ENCODE measurements at regions not wholly inside any gene's neighbourhood (a gene's known extent, or its start where the extent isn't known, plus 50 kb on each side); places are given as distances from the start of the nearest gene placed in this dataset.
"Not testable (repeated sequence)": the region's sequence is repeated elsewhere in the genome, so short reads cannot be mapped to it uniquely, and the experiment has no call there.

GRCh38 chr2:234805836-234806235 lies 146.0 kb upstream of the SH3BP4 start:
- in situ Hi-C loops (cut with MboI; ENCODE audit: low sequenced_read_pairs), result no loop called here

- in situ Hi-C loops (cut with MboI; ENCODE audit: low sequenced_read_pairs), result no loop called here
Observed at GRCh38 chr2:234804704-234805103, 147.1 kb upstream of the SH3BP4 start.

DNA sequence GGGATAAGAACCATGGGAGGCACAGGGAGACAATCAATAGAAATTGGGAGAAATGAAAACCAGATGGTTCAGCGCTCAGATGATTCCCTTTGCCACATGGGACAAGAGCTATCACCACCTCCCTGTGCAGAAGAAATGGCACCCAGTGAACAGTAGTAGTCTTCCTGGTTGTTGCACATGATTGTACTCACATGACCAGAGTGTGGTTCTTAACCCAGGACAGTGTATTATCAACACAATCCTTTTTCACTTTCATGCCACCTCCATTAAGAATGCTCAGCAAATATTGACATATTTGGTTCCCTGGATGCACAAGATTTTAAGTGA lies 149.0 kb upstream of the SH3BP4 start:
- in situ Hi-C loops (cut with MboI; ENCODE audit: low sequenced_read_pairs), result no loop called here

GRCh38 chr2:234802071-234802844 lies 149.6 kb upstream of the SH3BP4 start:
- in situ Hi-C loops (cut with MboI; ENCODE audit: low sequenced_read_pairs), result no loop called here

DNA sequence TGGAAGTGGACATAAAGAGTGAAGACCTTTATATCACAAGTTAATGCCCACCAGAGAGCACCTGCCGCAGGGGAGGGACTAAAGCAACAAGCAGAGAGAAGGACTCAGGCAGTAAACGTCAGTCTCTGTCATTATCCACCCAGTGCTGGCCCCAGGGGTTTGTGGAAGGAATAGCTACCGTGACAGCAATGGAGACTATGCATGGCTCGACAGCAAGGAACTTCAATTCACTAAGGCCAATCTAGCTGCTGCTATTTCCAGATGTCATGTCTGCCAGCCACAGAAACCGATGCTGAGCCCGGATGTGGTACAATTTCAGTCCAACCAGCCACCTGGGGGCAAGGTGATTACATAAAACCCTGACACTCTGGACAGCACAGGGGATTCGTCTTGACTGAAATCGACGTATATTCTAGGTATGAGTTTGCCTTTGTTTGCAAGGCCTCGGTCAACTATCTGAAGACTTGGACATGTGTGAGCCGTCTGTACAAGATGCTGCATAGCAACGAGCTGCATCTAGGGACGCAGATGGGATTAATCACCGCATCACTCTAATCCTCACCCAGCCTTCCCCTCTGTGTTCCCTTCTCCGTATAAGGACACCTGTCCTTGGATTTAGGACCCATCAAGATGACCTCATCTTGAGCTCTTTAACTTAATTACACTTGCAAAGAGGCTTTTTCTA lies 154.1 kb upstream of the SH3BP4 start:
- in situ Hi-C loops (cut with MboI; ENCODE audit: low sequenced_read_pairs), result no loop called here

GRCh38 chr2:234796045-234796591 lies 155.7 kb upstream of the SH3BP4 start:
- in situ Hi-C loops (cut with MboI; ENCODE audit: low sequenced_read_pairs), result no loop called here

GRCh38 chr2:234795272-234795920 lies 156.4 kb upstream of the SH3BP4 start:
- in situ Hi-C loops (cut with MboI; ENCODE audit: low sequenced_read_pairs), result no loop called here

DNA sequence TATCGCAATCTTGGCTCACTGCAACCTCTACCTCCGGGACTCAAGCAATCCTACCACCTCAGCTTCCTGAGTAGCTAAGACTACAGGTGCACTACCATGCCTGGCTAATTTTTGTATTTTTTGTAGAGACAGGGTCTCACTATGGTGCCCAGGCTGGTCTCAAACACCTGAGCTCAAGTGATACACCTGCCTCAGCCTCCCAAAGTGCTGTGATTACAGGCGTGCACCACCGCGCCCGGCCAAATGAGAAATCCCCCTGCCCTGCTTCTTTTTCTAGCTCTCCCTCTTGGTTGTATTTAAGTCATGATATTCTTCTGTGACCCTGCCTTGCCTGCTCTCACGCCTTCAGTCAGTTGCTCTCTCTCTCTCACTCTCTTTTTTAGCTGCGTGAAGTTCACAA lies 157.0 kb upstream of the SH3BP4 start:
- in situ Hi-C loops (cut with MboI; ENCODE audit: low sequenced_read_pairs), result no loop called here

- in situ Hi-C loops (cut with MboI; ENCODE audit: low sequenced_read_pairs), result no loop called here
Observed at GRCh38 chr2:234793212-234793785, 158.5 kb upstream of the SH3BP4 start.

DNA sequence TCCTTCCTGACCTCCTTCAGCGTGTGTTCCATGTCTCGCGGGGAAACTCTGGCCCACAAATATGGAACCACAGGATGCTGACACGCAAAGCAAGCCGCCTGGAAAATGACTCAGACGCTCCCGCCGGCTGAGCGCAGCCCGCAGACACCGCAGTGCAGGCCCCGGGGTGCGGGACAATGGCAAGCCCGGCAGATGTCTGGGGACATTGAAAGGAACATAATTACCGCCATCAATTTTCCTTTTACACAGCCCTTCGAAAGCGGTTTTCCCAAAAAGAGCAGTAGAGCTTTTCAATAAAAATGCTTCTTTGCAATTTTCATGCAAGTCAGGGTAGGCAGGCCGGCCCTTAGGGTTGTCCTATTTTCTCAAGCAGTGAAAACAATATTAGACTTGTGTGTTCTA lies 159.2 kb upstream of the SH3BP4 start:
- in situ Hi-C loops (cut with MboI; ENCODE audit: low sequenced_read_pairs), result no loop called here

- in situ Hi-C loops (cut with MboI; ENCODE audit: low sequenced_read_pairs), result not testable (repeated sequence)
Observed at GRCh38 chr2:234792096-234792495, 159.7 kb upstream of the SH3BP4 start.

DNA sequence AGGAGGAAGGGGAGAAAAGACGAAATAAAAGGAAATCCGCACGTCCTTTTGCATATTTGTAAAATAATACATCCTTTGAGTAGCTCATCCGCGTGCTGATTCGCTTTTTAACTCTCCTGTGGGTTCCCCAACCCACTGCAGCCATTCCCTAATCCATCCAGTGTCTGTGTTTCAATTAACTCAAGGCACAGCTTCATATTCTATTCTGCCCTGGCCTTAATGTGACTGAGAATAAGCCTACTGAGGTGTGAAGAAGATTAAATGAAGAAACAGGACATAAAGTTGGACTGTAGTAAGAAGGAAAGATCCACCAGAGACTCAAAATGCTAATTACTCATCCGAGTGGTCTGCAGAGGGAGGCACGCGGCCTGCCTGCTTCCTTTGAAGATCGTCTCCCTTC lies 161.4 kb upstream of the SH3BP4 start:
- in situ Hi-C loops (cut with MboI; ENCODE audit: low sequenced_read_pairs), result no loop called here

GRCh38 chr2:234789556-234790325 lies 162.1 kb upstream of the SH3BP4 start:
- in situ Hi-C loops (cut with MboI; ENCODE audit: low sequenced_read_pairs), result no loop called here

- in situ Hi-C loops (cut with MboI; ENCODE audit: low sequenced_read_pairs), result no loop called here
Observed at GRCh38 chr2:234788841-234789240, 163.0 kb upstream of the SH3BP4 start.

GRCh38 chr2:234788381-234788780 lies 163.4 kb upstream of the SH3BP4 start:
- in situ Hi-C loops (cut with MboI; ENCODE audit: low sequenced_read_pairs), result no loop called here

DNA sequence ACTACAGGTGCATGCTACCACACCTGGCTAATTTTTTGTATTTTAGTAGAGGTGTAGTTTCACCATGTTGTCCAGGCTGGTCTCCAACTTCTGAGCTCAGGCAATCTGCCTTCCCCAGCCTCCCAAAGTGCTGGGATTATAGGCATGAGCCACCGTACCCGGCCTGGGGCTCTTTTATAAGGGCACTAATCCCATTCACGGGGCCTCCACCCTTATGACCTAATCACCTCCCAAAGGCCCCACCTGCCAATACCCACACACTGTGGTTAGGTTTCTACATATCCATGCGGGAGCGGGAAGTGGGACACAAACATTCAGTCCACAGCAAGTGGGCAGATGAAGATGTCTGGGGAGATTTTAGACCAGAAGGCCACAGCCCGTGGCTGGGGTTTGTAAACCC lies 164.7 kb upstream of the SH3BP4 start:
- in situ Hi-C loops (cut with MboI; ENCODE audit: low sequenced_read_pairs), result no loop called here

DNA sequence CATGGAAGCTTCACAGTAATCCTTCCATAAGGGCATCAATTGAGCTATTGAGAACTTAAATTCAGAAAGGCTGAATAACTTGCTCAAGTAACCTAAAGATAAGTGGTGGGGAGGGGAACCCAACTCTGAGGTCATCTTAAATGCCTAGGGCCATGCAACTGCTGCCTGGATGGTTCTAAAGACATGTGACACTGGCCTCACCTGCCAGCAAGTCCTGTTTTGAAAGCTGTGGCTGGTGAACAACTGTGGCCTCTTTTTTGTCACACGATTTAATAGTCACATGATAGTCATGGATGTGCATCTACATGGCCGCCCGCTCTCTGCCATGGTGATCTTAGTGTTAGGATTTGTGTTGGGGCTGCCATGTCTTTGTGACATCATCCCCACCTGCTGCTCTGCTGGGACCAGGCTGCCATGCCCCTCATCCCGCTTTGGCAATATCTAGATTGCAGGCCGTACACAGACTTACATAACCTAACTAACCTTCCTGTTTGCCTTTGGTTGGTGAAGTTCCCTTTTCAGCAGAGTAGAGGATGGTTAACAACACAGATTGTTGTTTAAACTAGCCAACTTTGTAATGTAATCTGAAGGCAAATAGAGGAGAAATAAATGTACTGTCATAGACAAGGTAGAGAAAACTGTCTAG lies 177.9 kb upstream of the SH3BP4 start:
- in situ Hi-C loops (cut with MboI; ENCODE audit: low sequenced_read_pairs), result no loop called here

DNA sequence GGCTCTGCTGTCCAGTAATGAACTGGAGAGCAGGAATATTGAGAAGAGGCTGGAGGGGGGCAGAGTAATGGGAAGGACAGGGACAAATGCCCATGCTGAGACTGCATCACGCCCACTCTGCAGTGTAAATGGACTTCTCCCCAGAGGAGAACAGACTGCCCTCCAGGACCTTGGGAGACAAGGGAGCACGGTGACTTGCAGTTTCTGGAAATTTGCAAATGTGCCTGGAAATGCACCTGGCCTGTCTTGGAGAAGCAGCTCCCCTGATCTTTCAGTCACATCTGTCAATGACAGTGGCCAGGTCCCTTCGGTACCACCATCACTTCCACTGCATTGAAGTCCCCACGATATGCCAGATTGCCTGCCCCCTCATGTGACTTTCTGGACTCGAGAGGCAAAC lies 178.7 kb upstream of the SH3BP4 start:
- in situ Hi-C loops (cut with MboI; ENCODE audit: low sequenced_read_pairs), result no loop called here

DNA sequence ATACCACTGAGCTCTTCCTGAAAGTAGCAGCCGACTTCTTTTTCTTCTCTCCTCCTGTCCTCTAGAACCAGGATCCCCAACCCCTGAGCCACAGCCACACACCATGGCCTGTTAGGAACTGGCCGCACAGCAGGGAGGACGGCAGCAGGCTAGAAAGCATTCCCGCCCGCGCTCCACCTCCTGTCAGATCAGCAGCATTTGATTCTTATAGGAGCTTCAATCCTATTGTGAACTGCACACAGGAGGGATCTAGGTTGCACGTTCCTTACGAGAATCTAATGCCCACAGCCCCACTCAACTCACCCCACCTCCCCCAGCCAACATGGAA lies 179.1 kb upstream of the SH3BP4 start:
- in situ Hi-C loops (cut with MboI; ENCODE audit: low sequenced_read_pairs), result no loop called here

DNA sequence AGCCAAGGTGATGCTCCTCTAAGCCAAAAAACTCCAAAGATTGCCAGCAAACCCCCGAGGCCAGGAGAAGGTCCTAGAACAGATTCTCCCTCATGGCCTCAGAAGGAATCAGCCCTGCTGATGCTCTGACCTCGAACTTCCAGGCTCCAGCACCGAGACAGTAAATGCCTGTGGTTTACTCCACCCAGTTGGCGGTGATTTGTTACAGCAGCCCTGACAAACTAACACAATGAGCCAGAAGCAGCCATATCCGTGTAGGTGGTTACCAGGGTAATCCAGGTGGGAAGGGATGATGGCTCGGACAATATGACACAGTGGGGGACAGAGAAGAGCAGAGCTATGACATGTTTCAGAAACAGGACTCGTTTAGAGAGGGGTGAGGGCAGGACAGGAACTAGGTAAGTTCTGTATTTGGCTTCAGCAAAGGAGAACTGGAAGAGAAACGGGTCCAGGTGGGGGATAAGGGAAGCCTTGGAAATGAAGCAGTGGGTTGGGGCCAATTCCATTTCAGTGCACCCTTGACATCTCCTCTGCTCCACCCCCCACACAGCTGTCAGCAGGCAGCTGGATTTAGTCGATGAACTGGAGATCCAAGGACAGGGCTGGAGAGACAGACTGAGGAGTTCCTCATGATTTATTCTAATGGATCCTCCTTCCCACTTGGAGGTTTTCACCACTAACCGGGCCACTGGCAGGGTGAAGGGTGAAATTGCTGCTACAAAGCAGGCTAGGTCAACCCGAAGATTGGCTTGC lies 179.7 kb upstream of the SH3BP4 start:
- in situ Hi-C loops (cut with MboI; ENCODE audit: low sequenced_read_pairs), result no loop called here

All from HL-60/S4 treated with retinoic acid at 250 ng/mL for 4 days and 3 days (cell line).